Tibial nerve (tissue), 4 donors: ENCODE measurements at regions not wholly inside any gene's neighbourhood (a gene's known extent, or its start where the extent isn't known, plus 50 kb on each side); places are given as distances from the start of the nearest gene placed in this dataset.

ENCODE experiments used
- DNase-seq, 2 donors: peaks; one replicate each; pipeline ENCODE4 v3.0.0-alpha.2; 2019; ENCODE audit warnings: low spot score in 2 of 2
- H3K27ac ChIP-seq, 4 donors: fragments of 200-600 bp; sonication (generic) in 3 of 4; one replicate each; pipeline ENCODE4 v1.5.1; 2017 to 2019; ENCODE audit warnings: mild to moderate bottlenecking in 1 of 4
- H3K27me3 ChIP-seq, 2 donors: fragments of 200-600 bp; sonication (generic) in 1 of 2; one replicate each; pipeline versions ENCODE4 v1.5.1 to v1.6.0; 2017 to 2019
- H3K36me3 ChIP-seq, 3 donors: fragments of 200-600 bp; sonication (generic); one replicate each; pipeline ENCODE4 v1.5.1; 2018 to 2019
- H3K4me1 ChIP-seq, 4 donors: fragments of 200-600 bp; sonication (generic) in 3 of 4; one replicate each; pipeline ENCODE4 v1.5.1; 2017 to 2019
- H3K4me3 ChIP-seq, 4 donors: fragments of 200-600 bp; sonication (generic) in 3 of 4; one replicate each; pipeline ENCODE4 v1.5.1; 2017 to 2019; ENCODE audit warnings: mild to moderate bottlenecking in 1 of 4, moderate library complexity in 1 of 4
- H3K9me3 ChIP-seq, 4 donors: fragments of 200-600 bp; sonication (generic) in 3 of 4; one replicate each; pipeline ENCODE4 v1.5.1; 2017 to 2019
- CTCF ChIP-seq, 5 experiments: fragments of 200-600 bp in 3 of 5; fragments of 450-650 bp in 2 of 5; sonication (generic) in 3 of 5; IDR thresholded peaks; one replicate each; pipeline ENCODE4 v1.5.1; 2016 to 2019; ENCODE audit warnings: antibody characterized with exemption in 5 of 5, mild to moderate bottlenecking in 3 of 5, moderate library complexity in 2 of 5
- EP300 ChIP-seq, 2 donors: sonication (generic); formaldehyde crosslinking; IDR thresholded peaks; one replicate each; pipeline ENCODE4 v1.6.1; 2017; ENCODE audit warnings: antibody characterized with exemption in 2 of 2, mild to moderate bottlenecking in 1 of 2
- POLR2A ChIP-seq, 2 donors: fragments of 450-650 bp; IDR thresholded peaks; one replicate each; pipeline ENCODE4 v1.6.1; 2017; ENCODE audit warnings: antibody characterized with exemption in 2 of 2, mild to moderate bottlenecking in 2 of 2, moderate library complexity in 2 of 2
- WGBS, 2 donors: methylation state at CpG; one replicate each; pipeline ENCODE4 v1.1.5; 2018; 5-methylcytosine and 5-hydroxymethylcytosine counted together

GRCh38 chr3:1805331-1805730, 293.3 kb upstream of the CNTN4 start:
- no peak for TF ChIP-seq POLR2A (IDR thresholded peaks at IDR 0.05)
- no peak for TF ChIP-seq CTCF (IDR thresholded peaks at IDR 0.05)
- no peak for TF ChIP-seq EP300 (IDR thresholded peaks at IDR 0.05)
- Histone ChIP-seq H3K4me1 (no peaks in the 10 kb centered on the region), H3K36me3 (no peaks in the 10 kb centered on the region), H3K9me3 (peaks cover 0 to 30% (median 3%) of the 10 kb centered on the region in 4 donors), H3K27ac (no peak overlapping the region), H3K27me3 (no peaks in the 10 kb centered on the region), H3K4me3 (no peak overlapping the region)
- 94 to 95% methylated on average over 3 of the region's 3 CpGs for WGBS, 2 donors
- no peak for DNase-seq

GRCh38 chr3:1808590-1808989, 290.1 kb upstream of the CNTN4 start:
- DNase-seq: no peak
- Histone ChIP-seq H3K27me3 (no peaks in the 10 kb centered on the region), H3K9me3 (peaks cover 0 to 26% (median 0%) of the 10 kb centered on the region in 4 donors), H3K27ac (no peak overlapping the region), H3K4me3 (no peak overlapping the region), H3K4me1 (no peaks in the 10 kb centered on the region), H3K36me3 (no peaks in the 10 kb centered on the region)
- no peak for TF ChIP-seq POLR2A (IDR thresholded peaks at IDR 0.05)
- no peak for TF ChIP-seq CTCF (IDR thresholded peaks at IDR 0.05)
- TF ChIP-seq EP300 (IDR thresholded peaks at IDR 0.05): no peak
- 90 to 94% methylated on average over 1 of the region's 1 CpG for WGBS, 2 donors

GRCh38 chr3:1823867-1824266, 274.8 kb upstream of the CNTN4 start:
- no peaks in the 10 kb centered on the region for H3K27me3 ChIP-seq
- 77 to 79% methylated on average over 5 of the region's 5 CpGs for WGBS, 2 donors
- DNase-seq: no peak
- no peaks in the 10 kb centered on the region for H3K4me1 ChIP-seq
- no peaks in the 10 kb centered on the region for H3K9me3 ChIP-seq
- H3K36me3 ChIP-seq: no peaks in the 10 kb centered on the region
- H3K4me3 ChIP-seq: no peak overlapping the region
- no peak for TF ChIP-seq EP300 (IDR thresholded peaks at IDR 0.05)
- no peak for TF ChIP-seq POLR2A (IDR thresholded peaks at IDR 0.05)
- TF ChIP-seq CTCF (IDR thresholded peaks at IDR 0.05): no peak
- no peak overlapping the region for H3K27ac ChIP-seq

- H3K27ac ChIP-seq: no peak overlapping the region
- no peaks in the 10 kb centered on the region for H3K36me3 ChIP-seq
- no peaks in the 10 kb centered on the region for H3K27me3 ChIP-seq
- H3K4me3 ChIP-seq: no peak overlapping the region
- 85 to 96% methylated on average over 1 of the region's 1 CpG for WGBS, 2 donors
- DNase-seq: no peak
- H3K4me1 ChIP-seq: no peaks in the 10 kb centered on the region
- no peak for TF ChIP-seq POLR2A (IDR thresholded peaks at IDR 0.05)
- TF ChIP-seq EP300 (IDR thresholded peaks at IDR 0.05): no peak
- TF ChIP-seq CTCF (IDR thresholded peaks at IDR 0.05): no peak
- H3K9me3 ChIP-seq: no peaks in the 10 kb centered on the region
Observed at GRCh38 chr3:1824359-1824758, 274.3 kb upstream of the CNTN4 start.

- no peak overlapping the region for H3K4me3 ChIP-seq
- no peaks in the 10 kb centered on the region for H3K36me3 ChIP-seq
- H3K4me1 ChIP-seq: no peaks in the 10 kb centered on the region
- H3K27ac ChIP-seq: no peak overlapping the region
- H3K9me3 ChIP-seq: no peaks in the 10 kb centered on the region
- TF ChIP-seq EP300 (IDR thresholded peaks at IDR 0.05) (no peak), CTCF (IDR thresholded peaks at IDR 0.05) (no peak), POLR2A (IDR thresholded peaks at IDR 0.05) (no peak)
- DNase-seq: no peak
- WGBS, 2 donors: 92 to 93% methylated on average over 1 of the region's 1 CpG
- no peaks in the 10 kb centered on the region for H3K27me3 ChIP-seq
Observed at GRCh38 chr3:1828519-1828918, 270.1 kb upstream of the CNTN4 start.
